LNCaP clone FGC (cell line): ENCODE measurements at regions not wholly inside any gene's neighbourhood (a gene's known extent, or its start where the extent isn't known, plus 50 kb on each side); places are given as distances from the start of the nearest gene placed in this dataset.

Source experiments
- DNase-seq: peaks from one replicate; pipeline ENCODE4 v3.0.0-alpha.2; 2011; ENCODE audit warnings: low read depth
- H3K4me3 ChIP-seq: 2 replicates; pipeline ENCODE4 v1.5.1; 2011; ENCODE audit warnings: mild to moderate bottlenecking, low read depth, low read length, control low read depth
- TF ChIP-seq, protein P1 (sequence below): IDR thresholded peaks from 2 replicates; pipeline ENCODE4 v1.5.1; 2012; ENCODE audit warnings: mild to moderate bottlenecking; ENCODE audit not compliant: control insufficient read depth, insufficient read depth; ENCODE audit errors: extremely low read depth

DNA sequence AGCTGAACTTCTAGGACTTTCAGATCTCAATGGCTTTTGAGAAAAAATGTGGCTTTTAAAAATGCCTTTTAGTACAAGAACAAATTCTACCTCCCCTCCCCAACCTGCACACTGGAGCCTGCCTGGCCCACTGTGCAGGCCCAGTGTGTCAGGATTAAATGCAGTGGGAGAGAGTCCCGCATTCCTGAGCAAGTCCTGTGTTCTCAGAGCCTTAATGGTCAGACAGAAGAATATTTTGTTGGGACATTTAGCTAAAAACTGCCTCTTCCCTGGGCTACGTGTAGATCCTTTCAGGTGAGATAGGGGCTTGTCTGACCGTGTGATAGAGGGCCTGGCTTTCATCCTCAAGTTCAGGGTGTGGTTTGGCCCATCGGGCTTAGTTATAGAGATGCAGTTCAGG, 63.1 kb upstream of the ESRRB start:
- TF ChIP-seq, protein P1, sequence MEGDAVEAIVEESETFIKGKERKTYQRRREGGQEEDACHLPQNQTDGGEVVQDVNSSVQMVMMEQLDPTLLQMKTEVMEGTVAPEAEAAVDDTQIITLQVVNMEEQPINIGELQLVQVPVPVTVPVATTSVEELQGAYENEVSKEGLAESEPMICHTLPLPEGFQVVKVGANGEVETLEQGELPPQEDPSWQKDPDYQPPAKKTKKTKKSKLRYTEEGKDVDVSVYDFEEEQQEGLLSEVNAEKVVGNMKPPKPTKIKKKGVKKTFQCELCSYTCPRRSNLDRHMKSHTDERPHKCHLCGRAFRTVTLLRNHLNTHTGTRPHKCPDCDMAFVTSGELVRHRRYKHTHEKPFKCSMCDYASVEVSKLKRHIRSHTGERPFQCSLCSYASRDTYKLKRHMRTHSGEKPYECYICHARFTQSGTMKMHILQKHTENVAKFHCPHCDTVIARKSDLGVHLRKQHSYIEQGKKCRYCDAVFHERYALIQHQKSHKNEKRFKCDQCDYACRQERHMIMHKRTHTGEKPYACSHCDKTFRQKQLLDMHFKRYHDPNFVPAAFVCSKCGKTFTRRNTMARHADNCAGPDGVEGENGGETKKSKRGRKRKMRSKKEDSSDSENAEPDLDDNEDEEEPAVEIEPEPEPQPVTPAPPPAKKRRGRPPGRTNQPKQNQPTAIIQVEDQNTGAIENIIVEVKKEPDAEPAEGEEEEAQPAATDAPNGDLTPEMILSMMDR, result no peak
- DNase-seq, result no peak
- H3K4me3 ChIP-seq, result no peak overlapping the region

DNA sequence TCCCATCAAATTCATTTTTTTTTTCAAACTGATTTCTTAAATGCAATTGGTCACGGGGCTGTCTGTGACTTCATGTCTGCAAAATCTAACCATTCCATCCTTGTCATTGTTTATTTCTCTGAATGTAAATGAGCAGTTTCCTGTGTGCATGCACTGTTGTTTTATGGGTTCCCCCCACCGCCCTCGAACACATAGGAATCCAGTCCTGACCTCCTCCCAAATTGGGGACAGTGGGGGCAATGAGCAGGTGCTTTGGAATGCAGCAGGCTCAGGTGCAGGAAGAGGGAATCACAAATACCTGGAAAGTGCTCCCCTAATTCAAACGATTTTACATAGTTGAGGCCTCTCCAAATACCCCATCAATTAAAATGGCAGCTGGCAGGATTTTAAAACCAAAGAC, 62.6 kb upstream of the ESRRB start:
- H3K4me3 ChIP-seq, result no peak overlapping the region
- DNase-seq, result no peak
- TF ChIP-seq, protein P1, result no peak

DNA sequence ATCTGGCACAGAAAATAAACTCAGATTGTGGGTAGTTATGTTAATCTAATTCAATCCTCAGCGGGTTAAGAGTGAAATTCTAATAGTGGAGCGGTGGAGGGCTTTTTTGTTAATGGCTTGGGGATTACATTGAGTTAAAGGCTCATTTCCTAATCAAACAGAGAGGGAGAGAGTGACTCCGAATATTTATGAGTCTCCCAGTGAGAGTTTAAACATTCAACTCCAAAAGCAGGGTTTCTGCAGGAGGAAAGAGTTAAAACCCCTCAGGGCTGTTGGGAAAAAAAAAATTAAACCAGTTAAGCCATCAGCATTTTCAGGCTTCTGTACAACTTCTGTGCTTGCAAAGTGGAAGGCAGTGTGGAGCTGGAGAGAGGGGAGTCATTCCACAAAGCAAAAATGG, 62.1 kb upstream of the ESRRB start:
- H3K4me3 ChIP-seq, result no peak overlapping the region
- DNase-seq, result no peak
- TF ChIP-seq, protein P1, result no peak

DNA sequence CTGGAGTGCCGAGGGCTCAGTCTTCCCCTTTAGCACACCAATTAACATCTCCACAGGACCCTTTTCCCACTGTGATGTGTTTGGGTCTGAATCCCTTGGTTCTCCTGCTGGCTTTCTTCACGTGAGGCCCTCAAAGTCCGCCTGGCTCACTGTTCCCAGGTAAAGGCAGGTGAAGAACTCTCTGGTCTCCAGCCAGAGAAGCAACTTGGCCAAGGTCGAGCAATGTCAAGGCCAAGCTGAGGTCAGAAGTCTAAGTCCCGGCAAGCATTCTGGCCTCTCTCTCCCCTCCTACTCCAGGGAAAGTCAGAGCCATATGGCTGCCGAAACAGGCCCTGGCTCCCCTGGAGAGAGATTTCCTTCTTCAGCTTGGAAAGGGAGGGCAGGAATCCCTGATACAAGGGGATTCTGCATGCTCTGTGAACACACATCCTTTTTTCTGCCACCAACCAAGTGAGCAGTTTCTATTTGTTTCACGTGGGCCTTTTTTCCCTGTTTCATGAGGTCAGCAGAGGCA, 61.4 kb upstream of the ESRRB start:
- DNase-seq, result no peak
- TF ChIP-seq, protein P1, result no peak
- no peak overlapping the region for H3K4me3 ChIP-seq

DNA sequence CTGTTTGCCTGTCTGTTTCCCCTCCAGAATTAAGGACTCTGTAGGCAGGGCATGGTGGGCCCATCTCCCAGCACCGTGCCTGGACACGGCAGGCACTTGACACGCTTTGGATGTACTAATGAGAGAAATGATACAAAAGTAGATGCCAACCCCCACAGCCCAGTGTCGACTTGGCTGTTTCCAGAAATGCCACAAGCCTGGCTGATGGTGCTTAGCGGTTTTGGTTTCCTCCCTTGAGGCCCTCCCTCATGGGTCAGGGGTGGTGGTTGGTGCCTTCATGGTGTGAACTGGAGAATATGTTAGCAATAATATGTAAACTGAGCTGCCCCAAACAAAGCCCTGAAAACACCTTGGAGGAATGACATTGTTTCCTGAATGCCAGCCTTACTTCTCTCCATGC, 55.5 kb upstream of the ESRRB start:
- TF ChIP-seq, protein P1, result no peak
- no peak for DNase-seq
- H3K4me3 ChIP-seq, result no peak overlapping the region

DNA sequence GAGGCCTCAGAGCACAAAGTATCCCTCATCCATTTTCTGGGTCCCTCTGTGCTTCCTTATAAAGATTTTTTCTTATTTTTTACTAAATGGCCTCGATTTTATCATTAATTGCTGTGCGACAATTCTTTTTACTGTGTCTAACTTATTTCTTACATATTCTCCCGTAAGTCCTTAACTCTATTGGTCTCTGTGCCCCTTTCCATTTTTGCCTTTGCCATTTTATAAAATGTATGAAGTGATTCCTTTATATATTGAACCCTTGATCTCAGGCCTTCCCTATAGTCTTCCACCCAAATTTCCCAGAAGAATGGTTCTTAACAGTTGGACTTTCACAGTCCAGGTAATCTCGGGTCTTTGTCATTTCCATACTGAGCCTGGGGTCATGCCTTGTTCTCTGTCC, 55.0 kb upstream of the ESRRB start:
- no peak overlapping the region for H3K4me3 ChIP-seq
- TF ChIP-seq, protein P1, result no peak
- no peak for DNase-seq

DNA sequence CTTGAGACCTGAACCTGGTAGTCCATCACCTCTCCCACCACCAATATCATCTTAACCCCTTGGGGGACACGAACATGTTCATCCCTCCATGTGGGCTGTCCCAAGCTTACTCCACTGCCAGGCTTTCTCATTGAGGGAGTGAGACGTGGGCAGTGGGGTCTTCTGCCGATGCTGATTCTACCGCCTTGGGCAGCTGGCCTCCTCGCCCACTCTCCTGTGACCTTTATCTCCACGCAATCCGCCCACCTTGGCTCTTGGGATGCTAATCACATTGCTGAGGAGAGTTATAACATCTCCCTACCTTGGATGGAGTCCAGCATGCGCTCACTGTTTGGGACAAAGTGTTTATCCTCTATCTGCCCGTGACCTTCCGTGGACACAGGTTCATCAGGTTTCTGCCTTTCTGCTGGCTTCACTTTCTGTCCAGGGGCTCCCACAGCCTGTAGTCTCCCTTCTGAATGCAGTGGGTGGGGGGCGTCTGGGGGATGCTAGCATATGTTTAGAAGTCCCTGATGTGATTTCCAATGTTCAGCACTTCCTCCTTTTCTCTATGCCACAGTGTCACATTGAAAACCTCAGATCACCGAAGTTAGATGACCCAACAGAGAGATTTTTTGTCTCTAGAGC, 53.2 kb upstream of the ESRRB start:
- TF ChIP-seq, protein P1, result no peak
- no peak overlapping the region for H3K4me3 ChIP-seq
- no peak for DNase-seq
